ENCODE measurements at regions not wholly inside any gene's neighbourhood (a gene's known extent, or its start where the extent isn't known, plus 50 kb on each side); places are given as distances from the start of the nearest gene placed in this dataset.

GRCh38 chr5:124234022-124234769 is 512.2 kb downstream of the ZNF608 start:
- no peak for DNase-seq (ENCODE audit: low read depth in 2 of 2)

- DNase-seq (ENCODE audit: low read depth in 2 of 2), result no peak
Observed at GRCh38 chr5:124232515-124232914, 513.9 kb downstream of the ZNF608 start.

- DNase-seq (ENCODE audit: low read depth in 2 of 2), result no peak
Observed at GRCh38 chr5:124231802-124232201, 514.6 kb downstream of the ZNF608 start.

GRCh38 chr5:124231230-124231629 is 515.2 kb downstream of the ZNF608 start:
- DNase-seq (ENCODE audit: low read depth in 2 of 2), result no peak

- no peak for DNase-seq (ENCODE audit: low read depth in 2 of 2)
Observed at GRCh38 chr5:124230456-124230855, 516.0 kb downstream of the ZNF608 start.

GRCh38 chr5:124229352-124229751 is 517.1 kb downstream of the ZNF608 start:
- DNase-seq (ENCODE audit: low read depth in 2 of 2), result no peak

GRCh38 chr5:124227914-124228313 is 518.5 kb downstream of the ZNF608 start:
- no peak for DNase-seq (ENCODE audit: low read depth in 2 of 2)

GRCh38 chr5:124220418-124220817 is 526.0 kb downstream of the ZNF608 start:
- no peak for DNase-seq (ENCODE audit: low read depth in 2 of 2)

GRCh38 chr5:124212934-124213333 is 533.5 kb downstream of the ZNF608 start:
- DNase-seq (ENCODE audit: low read depth in 2 of 2), result no peak

- DNase-seq (ENCODE audit: low read depth in 2 of 2), result no peak
Observed at GRCh38 chr5:124210111-124210910, 536.1 kb downstream of the ZNF608 start.

- no peak for DNase-seq (ENCODE audit: low read depth in 2 of 2)
Observed at GRCh38 chr5:124207118-124207517, 539.3 kb downstream of the ZNF608 start.

- DNase-seq (ENCODE audit: low read depth in 2 of 2), result no peak
Observed at GRCh38 chr5:124206540-124206939, 539.9 kb downstream of the ZNF608 start.

- DNase-seq (ENCODE audit: low read depth in 2 of 2), result no peak
Observed at GRCh38 chr5:124203303-124203702, 543.1 kb downstream of the ZNF608 start.

GRCh38 chr5:124200381-124200780 is 546.1 kb downstream of the ZNF608 start:
- DNase-seq (ENCODE audit: low read depth in 2 of 2), result no peak

GRCh38 chr5:124199893-124200292 is 546.5 kb downstream of the ZNF608 start:
- DNase-seq (ENCODE audit: low read depth in 2 of 2), result no peak

- DNase-seq (ENCODE audit: low read depth in 2 of 2), result no peak
Observed at GRCh38 chr5:124195411-124195810, 551.0 kb downstream of the ZNF608 start.

- no peak for DNase-seq (ENCODE audit: low read depth in 2 of 2)
Observed at GRCh38 chr5:124194282-124194681, 552.2 kb downstream of the ZNF608 start.

GRCh38 chr5:124193371-124193789 is 553.1 kb downstream of the ZNF608 start:
- DNase-seq (ENCODE audit: low read depth in 2 of 2), result peak; percentile 52 to 53

- DNase-seq (ENCODE audit: low read depth in 2 of 2), result no peak
Observed at GRCh38 chr5:124192716-124193115, 553.7 kb downstream of the ZNF608 start.

GRCh38 chr5:124185716-124186115 is 560.7 kb downstream of the ZNF608 start:
- no peak for DNase-seq (ENCODE audit: low read depth in 2 of 2)

GRCh38 chr5:124182133-124182532 is 564.3 kb downstream of the ZNF608 start:
- no peak for DNase-seq (ENCODE audit: low read depth in 2 of 2)

- DNase-seq (ENCODE audit: low read depth in 2 of 2), result peak; percentile 74
Observed at GRCh38 chr5:124180875-124181461, 565.5 kb downstream of the ZNF608 start.

Measured in fibroblast of skin of left quadriceps (primary cell).